WERI-Rb-1 (cell line): ENCODE measurements at regions not wholly inside any gene's neighbourhood (a gene's known extent, or its start where the extent isn't known, plus 50 kb on each side); places are given as distances from the start of the nearest gene placed in this dataset.
"Not testable (repeated sequence)": the region's sequence is repeated elsewhere in the genome, so short reads cannot be mapped to it uniquely, and the experiment has no call there.

ENCODE experiments used
- DNase-seq: peaks from one replicate; pipeline ENCODE4 v3.0.0-alpha.2; 2020
- H3K27ac ChIP-seq: fragments of 250-450 bp; sonication (Bioruptor Pico); 2 replicates; pipeline ENCODE4 v1.5.1; 2020; ENCODE audit warnings: mild to moderate bottlenecking, moderate library complexity
- H3K27me3 ChIP-seq: fragments of 250-450 bp; sonication (Bioruptor Pico); 2 replicates; pipeline ENCODE4 v1.5.1; 2021; ENCODE audit warnings: mild to moderate bottlenecking, low read depth, moderate library complexity; ENCODE audit not compliant: insufficient read depth, severe bottlenecking
- H3K36me3 ChIP-seq: fragments of 250-450 bp; sonication (Bioruptor Pico); 2 replicates; pipeline ENCODE4 v1.5.1; 2020; ENCODE audit warnings: mild to moderate bottlenecking, moderate library complexity
- H3K4me3 ChIP-seq: 2 replicates; pipeline ENCODE4 v1.5.1; 2011; ENCODE audit warnings: low read depth, mild to moderate bottlenecking, control low read depth, low read length
- H3K9me3 ChIP-seq: fragments of 250-450 bp; sonication (Bioruptor Pico); 2 replicates; pipeline ENCODE4 v1.5.1; 2021; ENCODE audit warnings: mild to moderate bottlenecking, moderate library complexity; ENCODE audit not compliant: severe bottlenecking
- CTCF ChIP-seq: IDR thresholded peaks from 2 replicates; pipeline ENCODE4 v1.5.1; 2011; ENCODE audit warnings: low read depth, mild to moderate bottlenecking, control low read depth, inconsistent platforms, low read length

- H3K4me3 ChIP-seq, result no peak overlapping the region
- no peaks in the 10 kb centered on the region for H3K9me3 ChIP-seq
- no peak overlapping the region for H3K27ac ChIP-seq
- no peak for TF ChIP-seq CTCF
- no peaks in the 10 kb centered on the region for H3K36me3 ChIP-seq
- no peak for DNase-seq
- peaks cover 2% of the 10 kb centered on the region for H3K27me3 ChIP-seq
Observed at GRCh38 chr17:33874617-33875060, 380.4 kb upstream of the CCL2 start.

- H3K27ac ChIP-seq, result no peak overlapping the region
- TF ChIP-seq CTCF, result no peak
Observed at GRCh38 chr17:33875973-33876372, 379.1 kb upstream of the CCL2 start.

GRCh38 chr17:33882273-33882672 is 372.8 kb upstream of the CCL2 start:
- H3K27ac ChIP-seq, H3K27me3 ChIP-seq, H3K9me3 ChIP-seq, DNase-seq, H3K4me3 ChIP-seq, H3K36me3 ChIP-seq: not testable (repeated sequence)

More at GRCh38 chr17:33875973-33876372, 379.1 kb upstream of the CCL2 start:
- Histone ChIP-seq H3K4me3 (no peak overlapping the region), H3K9me3 (no peaks in the 10 kb centered on the region), H3K27me3 (peaks cover 2% of the 10 kb centered on the region), H3K36me3 (no peaks in the 10 kb centered on the region)
- DNase-seq, result no peak

GRCh38 chr17:33882677-33883076 is 372.4 kb upstream of the CCL2 start:
- not testable (repeated sequence) for H3K4me3 ChIP-seq, H3K27me3 ChIP-seq, H3K36me3 ChIP-seq, DNase-seq, H3K9me3 ChIP-seq, H3K27ac ChIP-seq

GRCh38 chr17:33888455-33888854 is 366.6 kb upstream of the CCL2 start:
- no peak for TF ChIP-seq CTCF
- Histone ChIP-seq H3K4me3 (no peak overlapping the region), H3K27ac (no peak overlapping the region), H3K36me3 (no peaks in the 10 kb centered on the region), H3K9me3 (no peaks in the 10 kb centered on the region), H3K27me3 (no peaks in the 10 kb centered on the region)
- no peak for DNase-seq

GRCh38 chr17:33889040-33889439 is 366.0 kb upstream of the CCL2 start:
- no peak for TF ChIP-seq CTCF
- DNase-seq, result no peak
- Histone ChIP-seq H3K27me3 (no peaks in the 10 kb centered on the region), H3K4me3 (no peak overlapping the region), H3K27ac (no peak overlapping the region), H3K9me3 (no peaks in the 10 kb centered on the region), H3K36me3 (no peaks in the 10 kb centered on the region)

GRCh38 chr17:33889766-33890165 is 365.3 kb upstream of the CCL2 start:
- Histone ChIP-seq H3K36me3 (no peaks in the 10 kb centered on the region), H3K9me3 (no peaks in the 10 kb centered on the region), H3K27me3 (no peaks in the 10 kb centered on the region), H3K4me3 (no peak overlapping the region), H3K27ac (no peak overlapping the region)
- no peak for DNase-seq
- no peak for TF ChIP-seq CTCF
